Left ventricle myocardium inferior (tissue), 1 donor: ENCODE measurements at regions not wholly inside any gene's neighbourhood (a gene's known extent, or its start where the extent isn't known, plus 50 kb on each side); places are given as distances from the start of the nearest gene placed in this dataset.

Source experiments
- DNase-seq: peaks from one replicate; pipeline ENCODE4 v3.0.0-alpha.2; 2020
- H3K27ac ChIP-seq: fragments of 200-600 bp; replicated peaks from 2 replicates; pipeline ENCODE4 v1.8.0; 2021
- H3K27me3 ChIP-seq: fragments of 200-600 bp; 2 replicates; pipeline ENCODE4 v1.8.0; 2021; ENCODE audit warnings: low read depth
- H3K36me3 ChIP-seq: fragments of 200-600 bp; 2 replicates; pipeline ENCODE4 v1.8.0; 2021
- H3K4me1 ChIP-seq: fragments of 200-600 bp; 2 replicates; pipeline ENCODE4 v1.8.0; 2021
- H3K4me3 ChIP-seq: fragments of 200-600 bp; 2 replicates; pipeline ENCODE4 v1.8.0; 2021; ENCODE audit warnings: mild to moderate bottlenecking, moderate library complexity
- H3K9me3 ChIP-seq: fragments of 200-600 bp; replicated peaks from 2 replicates; pipeline ENCODE4 v1.8.0; 2021
- CTCF ChIP-seq: fragments of 200-600 bp; IDR thresholded peaks from 2 replicates; pipeline ENCODE4 v1.8.0; 2021; ENCODE audit warnings: antibody characterized with exemption, mild to moderate bottlenecking, borderline replicate concordance
- intact Hi-C: fragments of 100-400 bp; cut with micrococcal nuclease; formaldehyde crosslinking; loops from one replicate; pipeline ENCODE4 v1.11.0; 2022
- donor health status: DM: no; HTN: yes; CAD: no; lungs with severe emphysema.

GRCh38 chr2:22247466-22247865 is 1123.7 kb downstream of the TDRD15 start:
- no peak overlapping the region for H3K4me3 ChIP-seq
- H3K27ac ChIP-seq, result no peak overlapping the region
- no peak for DNase-seq

GRCh38 chr2:22248851-22249250 is 1125.1 kb downstream of the TDRD15 start:
- no peak for TF ChIP-seq CTCF

More at GRCh38 chr2:22247466-22247865, 1123.7 kb downstream of the TDRD15 start:
- intact Hi-C loops, result no loop called here
- Histone ChIP-seq H3K4me1 (no peaks in the 10 kb centered on the region), H3K36me3 (no peaks in the 10 kb centered on the region), H3K9me3 (no peaks in the 10 kb centered on the region), H3K27me3 (no peaks in the 10 kb centered on the region)
- no peak for TF ChIP-seq CTCF

GRCh38 chr2:22253171-22253570 is 1129.4 kb downstream of the TDRD15 start:
- Histone ChIP-seq H3K36me3 (no peaks in the 10 kb centered on the region), H3K4me1 (no peaks in the 10 kb centered on the region), H3K9me3 (no peaks in the 10 kb centered on the region), H3K4me3 (no peak overlapping the region), H3K27ac (no peak overlapping the region), H3K27me3 (no peaks in the 10 kb centered on the region)
- TF ChIP-seq CTCF, result no peak
- intact Hi-C loops, result no loop called here
- no peak for DNase-seq

More at GRCh38 chr2:22248851-22249250, 1125.1 kb downstream of the TDRD15 start:
- no peak overlapping the region for H3K4me3 ChIP-seq
- H3K27ac ChIP-seq, result no peak overlapping the region
- H3K36me3 ChIP-seq, result no peaks in the 10 kb centered on the region
- no peaks in the 10 kb centered on the region for H3K27me3 ChIP-seq
- intact Hi-C loops, result no loop called here
- no peaks in the 10 kb centered on the region for H3K9me3 ChIP-seq
- no peak for DNase-seq
- no peaks in the 10 kb centered on the region for H3K4me1 ChIP-seq

GRCh38 chr2:22261165-22261564 is 1123.8 kb upstream of the KLHL29 start:
- no peaks in the 10 kb centered on the region for H3K4me1 ChIP-seq
- intact Hi-C loops, result no loop called here
- H3K27me3 ChIP-seq, result no peaks in the 10 kb centered on the region
- H3K4me3 ChIP-seq, result no peak overlapping the region
- no peak overlapping the region for H3K27ac ChIP-seq
- peaks cover 19% of the 10 kb centered on the region for H3K9me3 ChIP-seq
- no peak for DNase-seq
- no peaks in the 10 kb centered on the region for H3K36me3 ChIP-seq
- TF ChIP-seq CTCF, result no peak

GRCh38 chr2:22270341-22270740 is 1114.6 kb upstream of the KLHL29 start:
- no peak for TF ChIP-seq CTCF
- Histone ChIP-seq H3K9me3 (peaks cover 13% of the 10 kb centered on the region), H3K27ac (no peak overlapping the region), H3K36me3 (no peaks in the 10 kb centered on the region), H3K27me3 (no peaks in the 10 kb centered on the region), H3K4me3 (no peak overlapping the region), H3K4me1 (no peaks in the 10 kb centered on the region)
- intact Hi-C loops, result no loop called here
- DNase-seq, result no peak

- intact Hi-C loops, result no loop called here
- Histone ChIP-seq H3K27ac (no peak overlapping the region), H3K4me3 (no peak overlapping the region), H3K27me3 (no peaks in the 10 kb centered on the region), H3K36me3 (no peaks in the 10 kb centered on the region), H3K4me1 (no peaks in the 10 kb centered on the region), H3K9me3 (peaks cover 13% of the 10 kb centered on the region)
- TF ChIP-seq CTCF, result no peak
- DNase-seq, result no peak
Measured at GRCh38 chr2:22273853-22274252, 1111.1 kb upstream of the KLHL29 start.
